NCI-H1092 treated with DMSO at 0.1 percent for 48 hours (cell line): ENCODE measurements at regions not wholly inside any gene's neighbourhood (a gene's known extent, or its start where the extent isn't known, plus 50 kb on each side); places are given as distances from the start of the nearest gene placed in this dataset.

Source experiments
- DNase-seq: peaks from one replicate; lab custom pipeline; 2025; lab: John Stamatoyannopoulos, UW

DNA sequence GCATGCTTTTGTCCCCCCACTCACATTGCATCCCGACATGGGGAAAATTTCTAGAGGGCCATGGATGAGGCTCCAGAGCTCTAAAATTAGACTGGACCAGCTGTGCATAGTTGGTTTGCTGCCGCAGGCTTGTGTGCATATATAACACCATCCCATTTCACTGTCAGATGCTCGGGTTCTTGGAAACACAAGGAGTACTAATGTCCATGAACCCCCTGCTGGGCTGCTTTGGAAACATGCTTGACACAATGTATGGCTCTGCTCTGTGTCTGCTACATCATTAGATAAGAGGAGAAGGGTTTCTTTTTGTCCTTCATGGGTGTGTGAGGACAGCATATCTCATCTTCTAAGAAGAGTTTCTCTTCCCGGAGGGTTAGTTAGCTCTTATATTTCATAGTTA, 292.1 kb upstream of the RORB start:
- DNase-seq = no peak

GRCh38 chr9:74218385-74219063, 278.6 kb upstream of the RORB start:
- DNase-seq = no peak

DNA sequence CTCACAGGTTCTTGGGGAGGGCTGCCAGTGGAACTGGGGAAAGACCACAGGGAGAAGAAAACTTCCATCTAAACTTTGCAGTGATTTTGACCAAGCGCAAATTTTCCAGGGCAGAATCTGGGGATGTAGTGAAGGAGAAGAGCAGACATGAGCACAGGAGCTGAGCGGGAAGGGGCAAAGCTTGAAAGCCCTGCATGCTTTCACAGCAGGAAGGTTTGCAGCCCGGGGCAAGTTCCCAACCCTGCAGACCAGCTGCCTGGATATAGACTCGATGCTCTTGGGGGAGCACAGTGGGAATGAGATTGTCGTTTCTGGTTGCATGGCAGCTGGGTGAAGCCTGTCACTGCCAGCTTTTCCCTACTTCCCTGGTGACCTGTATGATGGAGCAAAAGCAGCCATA, 276.8 kb upstream of the RORB start:
- DNase-seq = no peak

GRCh38 chr9:74236857-74237256, 260.3 kb upstream of the RORB start:
- no peak for DNase-seq

- DNase-seq = no peak
Observed at GRCh38 chr9:74245866-74246497, 251.2 kb upstream of the RORB start.

- no peak for DNase-seq
Observed at GRCh38 chr9:74255489-74255984, 241.6 kb upstream of the RORB start.

DNA sequence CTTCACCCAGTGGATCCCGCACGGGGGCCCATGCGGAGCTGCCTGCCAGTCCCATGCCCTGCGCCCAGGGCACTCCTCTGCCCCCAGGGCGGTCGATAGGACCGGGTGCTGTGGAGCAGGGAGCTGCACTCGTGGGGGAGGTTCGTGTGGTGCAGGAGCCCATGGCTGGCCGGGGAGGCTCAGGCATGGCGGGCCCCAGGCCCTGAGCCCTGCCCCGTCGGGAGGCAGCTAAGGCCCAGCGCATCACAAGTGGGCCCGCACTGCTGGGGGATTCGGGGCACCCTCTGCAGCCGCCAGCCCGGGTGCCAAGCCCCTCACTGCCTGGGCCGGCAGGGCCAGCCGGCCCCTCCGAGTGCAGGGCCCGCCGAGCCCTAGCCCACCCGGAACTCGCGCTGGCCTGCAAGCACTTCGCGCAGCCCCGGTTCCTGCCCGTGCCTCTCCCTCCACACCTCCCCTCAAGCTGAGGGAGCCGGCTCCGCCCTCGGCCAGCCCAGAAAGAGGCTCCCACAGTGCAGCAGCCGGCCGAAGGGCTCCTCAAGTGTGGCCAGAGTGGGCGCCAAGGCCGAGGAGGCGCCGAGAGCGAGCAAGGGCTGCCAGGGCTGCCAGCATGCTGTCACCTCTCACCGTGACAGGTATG, 221.1 kb upstream of the RORB start:
- DNase-seq = no peak

GRCh38 chr9:74277532-74277931, 219.6 kb upstream of the RORB start:
- no peak for DNase-seq

DNA sequence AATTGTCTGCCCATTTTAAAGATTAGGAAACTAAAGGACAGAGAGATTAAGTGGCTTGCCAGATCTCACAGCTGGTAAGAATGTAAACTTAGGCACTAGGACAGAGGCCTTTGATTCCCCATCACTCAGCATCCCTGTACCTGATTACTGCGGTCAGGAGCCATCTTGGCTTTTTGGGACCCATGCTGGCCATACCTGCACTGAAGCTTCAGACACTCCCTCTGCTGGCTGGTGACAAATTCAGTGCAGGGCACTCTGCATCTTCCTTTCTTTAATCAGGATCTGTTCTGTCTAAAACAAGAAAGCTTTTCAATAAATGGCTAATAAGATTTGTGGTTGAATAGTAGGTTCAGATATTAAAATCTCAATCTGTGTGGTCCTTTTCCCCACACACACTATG, 215.5 kb upstream of the RORB start:
- DNase-seq = no peak

DNA sequence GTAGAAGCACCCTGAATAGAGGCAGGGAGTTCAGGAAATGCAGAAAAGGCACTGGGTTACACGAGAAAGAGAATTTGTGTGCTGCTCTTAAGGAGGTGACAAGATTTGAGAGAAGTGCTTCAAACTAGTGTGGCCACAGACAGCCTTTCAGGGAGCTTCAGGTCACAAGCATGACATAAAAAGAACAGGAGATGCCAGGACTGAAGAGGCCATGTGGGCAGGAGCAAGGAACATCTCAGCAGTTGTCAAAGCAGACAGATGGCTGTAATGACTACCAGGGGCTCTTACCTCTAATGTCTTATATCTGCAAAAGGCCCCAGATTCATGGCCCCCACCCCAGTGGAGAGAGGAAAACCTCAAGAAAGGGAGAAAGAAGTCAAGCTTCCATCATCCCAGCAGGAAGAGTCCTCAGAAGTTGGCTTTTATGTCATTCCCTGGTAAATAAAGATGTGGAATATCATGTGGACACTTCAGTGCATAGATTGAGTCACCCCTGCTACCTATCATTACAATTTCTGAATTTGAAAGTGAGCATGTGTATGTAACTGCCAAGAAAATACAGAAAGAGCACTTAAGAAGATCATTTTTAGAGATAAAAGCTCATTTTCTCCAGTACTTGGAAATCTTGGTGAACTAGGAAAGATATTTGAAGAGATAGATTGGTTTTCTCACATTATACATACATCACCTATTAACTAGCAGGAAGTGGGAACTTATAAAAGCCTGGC, 214.4 kb upstream of the RORB start:
- DNase-seq = no peak

- DNase-seq = peak; percentile 50
Observed at GRCh38 chr9:74284581-74285450, 212.3 kb upstream of the RORB start.

DNA sequence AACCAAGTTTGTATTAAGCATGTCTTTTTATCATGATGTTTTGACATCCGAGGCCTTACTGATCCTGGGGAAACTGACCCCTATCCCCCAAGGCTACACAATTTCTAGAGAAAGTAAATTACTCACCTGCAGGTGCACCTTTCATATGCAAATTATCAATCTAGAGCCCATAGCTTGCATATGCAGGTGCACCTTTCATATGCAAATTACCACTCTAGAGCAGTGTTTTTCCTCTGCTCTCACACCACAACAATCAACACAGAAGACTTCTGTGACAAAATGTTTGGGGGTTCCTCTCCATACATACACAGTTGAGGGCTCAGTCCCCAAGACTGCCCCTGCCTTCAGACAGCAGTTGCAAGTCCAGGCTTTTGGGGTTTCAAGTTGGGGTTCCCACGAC, 203.7 kb upstream of the RORB start:
- no peak for DNase-seq

DNA sequence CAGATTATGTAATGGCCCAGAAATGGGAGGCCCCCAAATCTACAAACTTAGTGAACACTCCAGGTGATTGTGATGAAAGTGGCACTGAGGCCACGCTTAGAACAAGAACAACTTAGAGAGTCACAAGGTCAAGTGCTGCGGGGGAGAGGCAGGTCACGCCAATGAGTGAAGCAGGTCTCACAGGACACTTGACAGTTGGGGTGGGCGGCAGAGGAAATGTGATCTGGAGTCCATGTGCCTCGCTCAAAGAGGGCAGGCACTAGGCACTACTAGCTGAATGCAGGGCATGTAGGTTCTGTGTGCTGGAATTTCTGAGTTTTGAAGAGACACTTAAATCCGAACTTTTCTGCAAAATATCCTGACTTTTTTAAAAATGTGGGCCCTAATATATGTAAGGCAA, 193.2 kb upstream of the RORB start:
- DNase-seq = no peak

DNA sequence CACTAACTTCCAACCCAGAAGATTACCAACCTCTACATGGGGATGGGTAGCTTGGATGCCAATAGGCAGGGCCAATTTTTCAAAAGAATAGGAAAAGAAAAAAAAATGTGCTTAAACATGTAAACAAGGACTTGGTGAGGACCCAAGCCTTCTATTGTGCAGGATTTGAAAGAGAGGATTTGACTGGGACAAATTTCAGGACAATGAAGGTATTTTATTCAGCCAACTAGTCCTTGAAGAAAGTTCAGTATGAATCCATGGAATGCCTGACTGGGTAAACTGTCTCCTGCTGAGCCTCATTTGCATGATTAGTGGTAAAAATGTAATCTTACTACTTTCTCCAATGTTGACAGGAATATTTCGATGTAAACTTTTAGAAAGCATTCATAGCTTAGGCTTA, 192.5 kb upstream of the RORB start:
- no peak for DNase-seq

DNA sequence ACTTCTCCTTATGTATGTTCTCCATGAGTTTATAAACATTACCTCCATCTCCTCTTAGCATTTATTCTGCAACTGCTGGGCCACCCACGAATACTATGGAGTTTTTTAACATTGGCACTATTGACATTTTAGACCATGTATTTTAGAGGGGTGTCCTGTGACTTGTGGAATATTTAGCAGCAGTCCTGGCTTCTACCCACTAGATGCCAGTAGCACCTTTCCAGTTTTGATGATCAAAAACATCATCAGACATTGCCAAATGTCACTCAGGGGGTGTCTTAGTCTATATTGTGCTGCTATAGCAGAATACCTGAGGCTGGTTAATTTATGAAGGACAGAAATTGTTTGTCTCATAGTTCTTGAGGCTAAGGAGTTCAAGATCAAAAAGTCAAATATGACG, 187.5 kb upstream of the RORB start:
- no peak for DNase-seq

GRCh38 chr9:74317235-74317634, 179.9 kb upstream of the RORB start:
- no peak for DNase-seq

GRCh38 chr9:74321396-74321795, 175.7 kb upstream of the RORB start:
- DNase-seq = no peak

DNA sequence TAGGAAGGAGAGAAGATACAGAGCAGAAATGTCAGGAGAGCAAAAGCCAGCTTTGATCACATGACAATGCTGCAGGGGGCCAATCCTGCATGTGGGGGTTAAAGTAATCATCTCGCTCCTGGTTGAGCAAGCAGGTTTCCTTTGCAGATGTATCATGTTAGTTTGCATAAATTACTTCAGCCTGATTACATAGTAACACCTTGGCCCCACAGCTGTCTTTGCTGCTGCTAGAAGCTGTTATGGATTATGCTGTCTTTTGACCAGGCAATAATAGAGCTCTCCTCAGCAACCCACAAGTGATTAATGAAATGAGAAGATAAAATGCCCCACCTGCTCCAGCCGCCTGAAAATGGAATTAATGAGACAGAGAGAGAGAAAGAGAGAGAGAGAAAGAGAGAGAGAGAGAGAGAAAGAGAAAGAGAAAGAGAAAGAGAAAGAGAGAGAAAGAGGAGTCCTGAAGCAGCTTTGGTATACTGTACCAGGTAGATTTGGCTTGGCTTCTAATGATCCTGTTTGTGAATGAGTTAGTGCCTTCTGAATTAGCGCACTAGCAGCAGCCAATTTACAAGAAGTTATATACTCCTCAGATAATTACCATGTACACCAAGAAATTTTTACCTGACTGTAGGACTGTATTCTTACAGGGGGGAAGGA, 174.3 kb upstream of the RORB start:
- DNase-seq = no peak

DNA sequence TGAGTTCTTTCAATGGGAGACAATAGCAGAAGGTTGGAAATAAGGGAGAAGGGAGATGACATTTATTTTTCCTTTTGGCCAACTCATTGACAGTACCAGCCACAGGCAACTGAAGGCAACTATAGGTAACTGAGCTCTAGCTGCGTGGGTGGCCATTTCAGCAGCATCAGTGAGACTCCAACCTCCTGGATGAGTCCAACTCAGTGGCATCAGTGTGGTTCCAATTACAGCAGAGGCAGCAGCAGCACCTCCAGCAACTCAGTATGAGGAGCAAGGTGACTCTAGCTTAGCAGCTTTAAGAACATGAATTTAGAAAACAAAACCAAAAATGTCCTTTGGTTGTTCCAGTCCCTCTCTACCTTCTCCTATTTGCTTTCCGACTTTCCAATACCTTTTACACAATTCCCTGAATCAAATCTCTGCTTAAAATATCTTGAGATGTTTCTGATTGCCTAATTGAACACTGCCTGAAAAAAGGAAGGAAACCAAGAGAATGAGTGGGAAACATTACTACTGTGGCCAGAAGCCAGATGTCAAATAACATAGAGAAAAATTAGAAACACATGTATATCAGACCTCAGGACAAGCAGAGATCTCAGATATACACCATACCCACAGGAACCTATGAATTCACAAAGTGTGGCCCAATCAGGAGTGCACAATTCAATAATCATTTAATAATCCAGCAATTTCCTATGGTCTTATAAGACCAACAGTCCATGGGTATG, 166.5 kb upstream of the RORB start:
- DNase-seq = no peak

DNA sequence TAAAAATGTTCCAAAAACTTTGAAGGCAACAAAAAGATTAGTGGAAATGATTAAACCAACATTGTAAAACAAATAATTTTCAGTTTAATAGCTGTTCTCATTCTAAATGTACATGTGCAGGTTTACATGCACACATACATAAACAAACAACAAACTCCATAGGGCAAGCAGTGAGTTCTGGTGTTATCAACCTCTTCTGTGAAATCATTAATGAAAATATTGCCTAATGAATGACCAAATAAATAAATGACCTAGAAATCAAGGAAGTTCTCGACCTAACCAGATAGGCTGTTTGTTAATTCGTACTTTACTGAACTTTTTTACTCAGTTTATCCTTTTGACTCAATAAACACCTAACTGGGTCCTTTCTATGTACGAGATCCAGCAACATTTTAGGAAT, 165.5 kb upstream of the RORB start:
- no peak for DNase-seq
